WTC11 (cell line): ENCODE measurements at regions not wholly inside any gene's neighbourhood (a gene's known extent, or its start where the extent isn't known, plus 50 kb on each side); places are given as distances from the start of the nearest gene placed in this dataset.

Experiments
- ATAC-seq: fragments of 200-7000 bp; cut with Tn5 transposase; 2 replicates; pipeline ENCODE4 v1.10.0; 2021; ENCODE audit warnings: mild to moderate bottlenecking, moderate library complexity
- CTCF ChIA-PET: fragments of 300-600 bp; sonication (Branson Sonifier 250); formaldehyde crosslinking; loops from one replicate; lab custom pipeline; 2021; ENCODE audit warnings: antibody characterized with exemption; lab: Charles Lee
- POLR2A ChIA-PET: fragments of 350-600 bp; sonication (Branson Sonifier 250); formaldehyde crosslinking; loops from one replicate; lab custom pipeline; 2021; ENCODE audit warnings: antibody characterized with exemption; lab: Charles Lee
- DNase-seq: peaks from one replicate; pipeline ENCODE4 v3.0.0; 2021; ENCODE audit warnings: low spot score
- H3K27ac Mint-ChIP-seq: 2 replicates; pipeline ENCODE4 v1.8.0; 2021; ENCODE audit warnings: mixed read lengths
- H3K27me3 Mint-ChIP-seq: 2 replicates; pipeline ENCODE4 v1.8.0; 2021; ENCODE audit warnings: low read depth, mild to moderate bottlenecking, moderate library complexity, mixed read lengths
- H3K36me3 Mint-ChIP-seq: 2 replicates; pipeline ENCODE4 v1.8.0; 2021; ENCODE audit warnings: mixed read lengths
- H3K4me1 Mint-ChIP-seq: 2 replicates; pipeline ENCODE4 v1.8.0; 2022; ENCODE audit warnings: mixed read lengths
- H3K4me3 Mint-ChIP-seq: 2 replicates; pipeline ENCODE4 v1.8.0; 2021; ENCODE audit warnings: mild to moderate bottlenecking, moderate library complexity, mixed read lengths
- H3K9me3 Mint-ChIP-seq: 2 replicates; pipeline ENCODE4 v1.8.0; 2021; ENCODE audit warnings: mixed read lengths
- ESRRA ChIP-seq: sonication (generic); formaldehyde crosslinking; IDR thresholded peaks from 2 replicates; pipeline ENCODE4 v1.8.1; 2022; ENCODE audit warnings: mild to moderate bottlenecking, missing genetic modification reagents, borderline replicate concordance
- MXD4 ChIP-seq: fragments of 250-450 bp; sonication (Bioruptor Pico); IDR thresholded peaks from 2 replicates; pipeline ENCODE4 v1.8.0; 2021; ENCODE audit warnings: mild to moderate bottlenecking, moderate library complexity, borderline replicate concordance
- NFYB ChIP-seq: sonication (generic); formaldehyde crosslinking; conservative IDR thresholded peaks from 2 replicates; pipeline ENCODE4 v1.8.0; 2022; ENCODE audit warnings: low read depth, missing genetic modification reagents
- NR1H2 ChIP-seq: sonication (generic); formaldehyde crosslinking; IDR thresholded peaks from 2 replicates; pipeline ENCODE4 v1.9.0; 2021; ENCODE audit warnings: mild to moderate bottlenecking, moderate library complexity, missing genetic modification reagents
- PRRX2 ChIP-seq: fragments of 250-450 bp; sonication (Bioruptor Pico); IDR thresholded peaks from 2 replicates; pipeline ENCODE4 v1.8.0; 2021; ENCODE audit warnings: mild to moderate bottlenecking
- TF ChIP-seq, protein P1 (sequence below): sonication (generic); formaldehyde crosslinking; IDR thresholded peaks from 2 replicates; pipeline ENCODE4 v1.8.1; 2023; ENCODE audit warnings: mild to moderate bottlenecking, missing genetic modification reagents
- TF ChIP-seq, protein P2 (sequence below): sonication (generic); formaldehyde crosslinking; IDR thresholded peaks from 2 replicates; pipeline ENCODE4 v1.8.0; 2023; ENCODE audit warnings: missing genetic modification reagents
- TF ChIP-seq, protein P3 (sequence below): fragments of 200-600 bp; IDR thresholded peaks from 2 replicates; pipeline ENCODE4 v1.8.0; 2022; ENCODE audit warnings: antibody characterized with exemption
- TF ChIP-seq, protein P4 (sequence below): sonication (generic); formaldehyde crosslinking; IDR thresholded peaks from 2 replicates; pipeline ENCODE4 v1.8.0; 2023; ENCODE audit warnings: mild to moderate bottlenecking, missing genetic modification reagents

DNA sequence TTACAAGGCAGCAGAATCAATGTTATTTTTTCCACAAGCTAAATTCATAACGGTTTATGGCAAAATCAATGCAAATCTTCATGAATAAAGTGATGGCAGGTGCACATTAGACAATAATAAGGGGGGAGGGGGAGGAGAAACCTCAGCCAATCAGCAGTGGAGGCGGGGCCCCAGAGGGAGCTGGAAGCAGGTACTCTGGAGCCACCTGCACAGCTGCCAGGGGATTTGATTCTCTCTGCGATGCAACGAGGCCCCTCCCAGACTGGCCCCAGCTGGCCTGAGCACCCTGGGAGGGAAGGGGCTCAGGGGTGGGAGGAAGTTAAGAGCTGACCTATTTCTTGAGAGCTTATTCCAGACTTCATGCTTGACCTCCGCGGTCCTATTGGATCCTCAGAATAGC lies 127.8 kb upstream of the IGSF21 start:
- Mint-ChIP-seq H3K27ac (no peak overlapping the region), H3K4me1 (0 out of 2 replicates have a peak, but pooled peaks cover 2% of the 10 kb centered on the region), H3K27me3 (peaks cover 2% of the 10 kb centered on the region), H3K36me3 (no peaks in the 10 kb centered on the region), H3K9me3 (no peaks in the 10 kb centered on the region), H3K4me3 (no peak overlapping the region)
- ChIA-PET CTCF (interaction anchor here (0.8 to 1.9 kb wide), 7 partner anchors 30 to 602 kb away, joined by 3 to 6 read pairs (median 5); no protein-coding TSS in a partner anchor), POLR2A (no interaction called here)
- ATAC-seq = peak; percentile 67
- TF ChIP-seq NFYB (CRISPR knock-in tag) = peak; percentile 23; the same call in 1 of the 2 replicates
- TF ChIP-seq, protein P1, sequence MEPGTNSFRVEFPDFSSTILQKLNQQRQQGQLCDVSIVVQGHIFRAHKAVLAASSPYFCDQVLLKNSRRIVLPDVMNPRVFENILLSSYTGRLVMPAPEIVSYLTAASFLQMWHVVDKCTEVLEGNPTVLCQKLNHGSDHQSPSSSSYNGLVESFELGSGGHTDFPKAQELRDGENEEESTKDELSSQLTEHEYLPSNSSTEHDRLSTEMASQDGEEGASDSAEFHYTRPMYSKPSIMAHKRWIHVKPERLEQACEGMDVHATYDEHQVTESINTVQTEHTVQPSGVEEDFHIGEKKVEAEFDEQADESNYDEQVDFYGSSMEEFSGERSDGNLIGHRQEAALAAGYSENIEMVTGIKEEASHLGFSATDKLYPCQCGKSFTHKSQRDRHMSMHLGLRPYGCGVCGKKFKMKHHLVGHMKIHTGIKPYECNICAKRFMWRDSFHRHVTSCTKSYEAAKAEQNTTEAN = no peak
- DNase-seq = peak; percentile 36

DNA sequence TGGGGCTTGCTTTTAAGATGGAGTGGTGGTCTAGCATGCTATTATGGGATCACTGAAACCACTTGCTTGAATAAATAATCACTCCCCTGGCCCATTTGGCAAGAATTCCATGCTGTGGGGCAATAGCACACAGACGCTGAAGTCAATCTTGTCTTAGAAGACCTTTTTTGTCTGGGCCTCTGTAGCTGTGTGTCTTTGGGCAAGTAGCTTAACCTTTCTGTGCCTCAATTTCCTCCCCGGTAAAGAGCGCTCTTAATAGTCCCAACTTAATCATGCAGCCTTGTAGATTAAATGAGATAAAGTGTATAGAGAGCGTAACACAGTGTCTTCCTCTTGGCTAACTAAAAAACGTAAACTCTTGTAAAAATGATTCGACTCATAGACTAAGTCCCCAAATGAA lies 125.4 kb upstream of the IGSF21 start:
- POLR2A ChIA-PET = no interaction called here
- H3K4me1 Mint-ChIP-seq = 0 out of 2 replicates have a peak, but pooled peaks cover 2% of the 10 kb centered on the region
- DNase-seq (no peak), ATAC-seq (no peak)
- no peak overlapping the region for H3K27ac Mint-ChIP-seq
- H3K27me3 Mint-ChIP-seq = peaks cover 8% of the 10 kb centered on the region
- no peaks in the 10 kb centered on the region for H3K9me3 Mint-ChIP-seq
- no peak overlapping the region for H3K4me3 Mint-ChIP-seq
- H3K36me3 Mint-ChIP-seq = no peaks in the 10 kb centered on the region
- CTCF ChIA-PET = no interaction called here
- TF ChIP-seq, protein P2, sequence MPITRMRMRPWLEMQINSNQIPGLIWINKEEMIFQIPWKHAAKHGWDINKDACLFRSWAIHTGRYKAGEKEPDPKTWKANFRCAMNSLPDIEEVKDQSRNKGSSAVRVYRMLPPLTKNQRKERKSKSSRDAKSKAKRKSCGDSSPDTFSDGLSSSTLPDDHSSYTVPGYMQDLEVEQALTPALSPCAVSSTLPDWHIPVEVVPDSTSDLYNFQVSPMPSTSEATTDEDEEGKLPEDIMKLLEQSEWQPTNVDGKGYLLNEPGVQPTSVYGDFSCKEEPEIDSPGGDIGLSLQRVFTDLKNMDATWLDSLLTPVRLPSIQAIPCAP (CRISPR knock-in tag) = no peak
- TF ChIP-seq MXD4 (CRISPR knock-in tag) = no peak

DNA sequence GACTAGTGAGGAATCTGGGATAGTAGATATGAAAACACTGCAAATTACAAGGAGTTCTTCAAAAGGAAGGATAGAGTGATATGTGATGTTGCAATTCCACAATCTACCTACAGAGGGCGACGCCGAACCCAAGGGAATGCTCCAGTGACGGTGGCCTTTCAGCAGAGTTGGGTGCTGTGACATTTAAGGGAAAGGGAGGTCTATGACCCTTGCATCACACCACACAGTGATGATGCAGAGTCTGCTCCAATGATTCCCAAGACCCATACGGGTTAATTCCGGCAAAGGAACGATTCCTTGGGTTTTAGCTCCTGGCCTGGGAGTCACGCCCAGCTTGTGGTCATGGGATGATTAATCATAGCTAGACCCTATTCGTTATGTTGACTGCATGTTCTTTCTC lies 123.0 kb upstream of the IGSF21 start:
- CTCF ChIA-PET = interaction anchor here (0.7 to 2.1 kb wide), 14 partner anchors 9 to 591 kb away, joined by 3 to 7 read pairs (median 4); partner anchors contain the start of gene IGSF21
- Mint-ChIP-seq H3K9me3 (no peaks in the 10 kb centered on the region), H3K27ac (no peak overlapping the region), H3K27me3 (peaks cover 14% of the 10 kb centered on the region), H3K4me3 (no peak overlapping the region), H3K36me3 (no peaks in the 10 kb centered on the region), H3K4me1 (0 out of 2 replicates have a peak, but pooled peaks cover under 1% of the 10 kb centered on the region)
- DNase-seq (peak; percentile 71), ATAC-seq (peak; percentile 80)
- POLR2A ChIA-PET = no interaction called here
- TF ChIP-seq, protein P3, sequence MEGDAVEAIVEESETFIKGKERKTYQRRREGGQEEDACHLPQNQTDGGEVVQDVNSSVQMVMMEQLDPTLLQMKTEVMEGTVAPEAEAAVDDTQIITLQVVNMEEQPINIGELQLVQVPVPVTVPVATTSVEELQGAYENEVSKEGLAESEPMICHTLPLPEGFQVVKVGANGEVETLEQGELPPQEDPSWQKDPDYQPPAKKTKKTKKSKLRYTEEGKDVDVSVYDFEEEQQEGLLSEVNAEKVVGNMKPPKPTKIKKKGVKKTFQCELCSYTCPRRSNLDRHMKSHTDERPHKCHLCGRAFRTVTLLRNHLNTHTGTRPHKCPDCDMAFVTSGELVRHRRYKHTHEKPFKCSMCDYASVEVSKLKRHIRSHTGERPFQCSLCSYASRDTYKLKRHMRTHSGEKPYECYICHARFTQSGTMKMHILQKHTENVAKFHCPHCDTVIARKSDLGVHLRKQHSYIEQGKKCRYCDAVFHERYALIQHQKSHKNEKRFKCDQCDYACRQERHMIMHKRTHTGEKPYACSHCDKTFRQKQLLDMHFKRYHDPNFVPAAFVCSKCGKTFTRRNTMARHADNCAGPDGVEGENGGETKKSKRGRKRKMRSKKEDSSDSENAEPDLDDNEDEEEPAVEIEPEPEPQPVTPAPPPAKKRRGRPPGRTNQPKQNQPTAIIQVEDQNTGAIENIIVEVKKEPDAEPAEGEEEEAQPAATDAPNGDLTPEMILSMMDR = peak; percentile 91
- TF ChIP-seq, protein P4, sequence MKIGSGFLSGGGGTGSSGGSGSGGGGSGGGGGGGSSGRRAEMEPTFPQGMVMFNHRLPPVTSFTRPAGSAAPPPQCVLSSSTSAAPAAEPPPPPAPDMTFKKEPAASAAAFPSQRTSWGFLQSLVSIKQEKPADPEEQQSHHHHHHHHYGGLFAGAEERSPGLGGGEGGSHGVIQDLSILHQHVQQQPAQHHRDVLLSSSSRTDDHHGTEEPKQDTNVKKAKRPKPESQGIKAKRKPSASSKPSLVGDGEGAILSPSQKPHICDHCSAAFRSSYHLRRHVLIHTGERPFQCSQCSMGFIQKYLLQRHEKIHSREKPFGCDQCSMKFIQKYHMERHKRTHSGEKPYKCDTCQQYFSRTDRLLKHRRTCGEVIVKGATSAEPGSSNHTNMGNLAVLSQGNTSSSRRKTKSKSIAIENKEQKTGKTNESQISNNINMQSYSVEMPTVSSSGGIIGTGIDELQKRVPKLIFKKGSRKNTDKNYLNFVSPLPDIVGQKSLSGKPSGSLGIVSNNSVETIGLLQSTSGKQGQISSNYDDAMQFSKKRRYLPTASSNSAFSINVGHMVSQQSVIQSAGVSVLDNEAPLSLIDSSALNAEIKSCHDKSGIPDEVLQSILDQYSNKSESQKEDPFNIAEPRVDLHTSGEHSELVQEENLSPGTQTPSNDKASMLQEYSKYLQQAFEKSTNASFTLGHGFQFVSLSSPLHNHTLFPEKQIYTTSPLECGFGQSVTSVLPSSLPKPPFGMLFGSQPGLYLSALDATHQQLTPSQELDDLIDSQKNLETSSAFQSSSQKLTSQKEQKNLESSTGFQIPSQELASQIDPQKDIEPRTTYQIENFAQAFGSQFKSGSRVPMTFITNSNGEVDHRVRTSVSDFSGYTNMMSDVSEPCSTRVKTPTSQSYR (CRISPR knock-in tag) = no peak
- no peak for TF ChIP-seq NR1H2

DNA sequence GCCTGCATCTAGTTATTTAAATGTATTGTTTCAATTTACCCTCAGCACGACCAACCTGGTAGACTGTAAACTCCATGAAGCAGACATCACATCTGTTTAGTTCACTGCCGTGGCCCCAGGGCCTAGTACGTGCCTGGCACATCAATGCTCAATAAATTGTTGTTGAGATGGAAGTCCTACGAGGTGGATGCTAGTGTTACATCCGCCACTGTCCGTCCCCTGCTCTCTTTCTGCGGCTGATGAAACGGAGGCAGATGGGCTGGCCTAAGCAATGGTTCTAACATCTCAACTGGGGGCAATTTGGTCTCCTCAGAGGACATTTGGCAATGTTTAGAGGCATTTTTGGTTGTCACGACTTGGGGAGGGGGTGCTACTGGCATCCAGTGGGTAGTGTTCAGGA lies 121.4 kb upstream of the IGSF21 start:
- POLR2A ChIA-PET = no interaction called here
- no peak for ATAC-seq
- H3K36me3 Mint-ChIP-seq = no peaks in the 10 kb centered on the region
- peaks cover 21% of the 10 kb centered on the region for H3K27me3 Mint-ChIP-seq
- no peak for DNase-seq
- no peak for TF ChIP-seq PRRX2 (CRISPR knock-in tag)
- no peak for TF ChIP-seq ESRRA
- TF ChIP-seq NR1H2 = no peak
- TF ChIP-seq, all 79 proteins: peak for 0
- CTCF ChIA-PET = interaction anchor here (1.7 kb wide), 1 partner anchor 23 kb away, joined by 6 read pairs; no protein-coding TSS in a partner anchor
- Mint-ChIP-seq H3K27ac (no peak overlapping the region), H3K9me3 (no peaks in the 10 kb centered on the region), H3K4me1 (no peaks in the 10 kb centered on the region), H3K4me3 (no peak overlapping the region)
